Embryonic facial prominence (tissue), 1 donor: ENCODE measurements at regions not wholly inside any gene's neighbourhood (a gene's known extent, or its start where the extent isn't known, plus 50 kb on each side); places are given as distances from the start of the nearest gene placed in this dataset.
"Not testable (repeated sequence)": the region's sequence is repeated elsewhere in the genome, so short reads cannot be mapped to it uniquely, and the experiment has no call there.

Source experiments
- DNase-seq: peaks from one replicate; pipeline ENCODE4 v3.0.0-alpha.2; 2016; ENCODE audit errors: extremely low spot score

DNA sequence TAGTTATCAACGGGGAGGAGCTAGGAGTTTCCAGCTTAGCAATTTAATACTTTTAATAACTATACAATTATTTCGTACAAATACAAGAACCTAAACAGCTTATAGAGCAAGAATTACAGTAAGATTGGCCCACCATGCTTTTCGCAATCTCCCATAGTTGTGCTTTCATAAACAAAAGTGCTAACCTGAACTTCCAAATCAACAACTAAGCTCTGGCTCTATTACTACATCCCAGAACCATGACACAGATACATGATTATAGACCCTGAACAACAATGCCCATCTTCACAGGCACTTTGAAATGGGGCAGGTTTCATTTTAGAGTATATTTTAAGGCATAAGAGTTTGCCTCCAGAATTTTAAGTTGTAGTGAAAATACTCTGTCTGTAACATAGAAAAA is 203.5 kb downstream of the DMRTA1 start:
- no peak for DNase-seq

DNA sequence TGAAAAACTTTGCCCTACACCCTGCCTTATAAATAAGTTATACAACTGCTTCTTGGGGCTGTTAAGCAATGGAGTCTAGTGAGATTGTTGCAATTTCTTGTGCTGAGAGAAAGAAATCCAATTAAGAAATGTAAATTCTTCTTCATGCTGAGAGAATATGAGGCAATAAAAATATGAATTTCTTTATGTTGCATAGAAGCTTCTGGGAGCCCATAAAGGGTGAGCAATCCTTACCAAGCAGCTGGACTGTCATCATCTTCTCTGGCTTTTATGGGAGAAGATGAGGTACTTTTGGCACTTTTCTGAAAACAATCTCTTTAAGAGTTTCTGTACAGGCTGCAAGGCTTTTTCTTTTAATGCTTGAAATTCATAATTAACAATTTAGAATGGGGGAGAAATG is 204.3 kb downstream of the DMRTA1 start:
- DNase-seq, result no peak

DNA sequence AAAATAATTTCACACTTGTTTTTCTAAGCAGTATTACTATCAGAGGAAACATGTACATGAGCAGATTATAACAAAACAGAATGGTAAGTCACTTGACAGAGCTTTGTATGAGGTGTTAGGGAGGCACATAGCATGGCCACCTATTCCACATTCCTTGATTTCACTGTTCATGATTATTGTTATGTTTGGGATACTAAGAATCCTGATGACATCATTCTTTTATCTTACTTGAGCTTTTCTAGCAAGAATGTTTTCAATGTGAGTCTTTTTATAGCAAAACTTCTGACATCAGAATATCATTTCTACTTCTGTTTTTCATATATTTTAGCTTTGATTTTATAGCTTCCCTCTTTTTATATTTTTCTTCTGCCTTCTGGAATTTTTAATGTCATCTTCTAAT is 208.2 kb downstream of the DMRTA1 start:
- no peak for DNase-seq

DNA sequence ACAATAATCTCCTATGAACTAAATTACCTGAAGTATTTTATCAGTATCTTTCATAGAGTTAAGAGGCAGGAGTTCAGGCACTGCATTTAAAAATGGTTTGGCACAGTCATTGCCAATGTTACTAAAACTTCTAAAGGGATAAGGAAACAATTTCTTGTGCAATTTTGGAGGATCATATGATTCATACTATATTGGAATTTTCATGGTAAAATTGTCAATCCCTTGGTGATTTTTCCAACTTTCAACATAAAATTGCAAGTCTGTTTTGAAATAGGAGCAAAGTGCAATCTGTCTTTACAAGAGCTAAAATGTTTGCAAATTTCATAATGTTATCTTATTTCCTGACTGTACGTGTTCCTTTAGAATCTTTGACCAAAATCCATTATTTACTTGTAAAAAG is 211.1 kb downstream of the DMRTA1 start:
- DNase-seq, result no peak

DNA sequence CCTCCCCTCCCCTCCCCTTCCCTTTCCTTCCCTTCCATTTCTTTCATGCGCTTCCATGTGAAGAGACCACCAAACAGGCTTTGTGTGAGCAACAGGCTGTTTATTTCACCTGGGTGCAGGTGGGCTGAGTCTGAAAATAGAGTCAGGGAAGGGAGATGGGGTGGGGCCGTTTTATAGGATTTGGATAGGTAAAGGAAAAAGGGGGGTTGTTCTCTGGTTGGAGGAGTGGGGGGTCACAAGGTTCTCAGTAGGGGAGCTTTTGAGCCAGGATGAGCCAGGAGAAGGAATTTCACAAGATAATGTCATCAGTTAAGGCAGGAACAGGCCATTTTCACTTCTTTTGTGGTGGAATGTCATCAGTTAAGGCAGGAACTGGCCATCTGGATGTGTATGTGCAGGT is 211.9 kb downstream of the DMRTA1 start:
- DNase-seq, result not testable (repeated sequence)

DNA sequence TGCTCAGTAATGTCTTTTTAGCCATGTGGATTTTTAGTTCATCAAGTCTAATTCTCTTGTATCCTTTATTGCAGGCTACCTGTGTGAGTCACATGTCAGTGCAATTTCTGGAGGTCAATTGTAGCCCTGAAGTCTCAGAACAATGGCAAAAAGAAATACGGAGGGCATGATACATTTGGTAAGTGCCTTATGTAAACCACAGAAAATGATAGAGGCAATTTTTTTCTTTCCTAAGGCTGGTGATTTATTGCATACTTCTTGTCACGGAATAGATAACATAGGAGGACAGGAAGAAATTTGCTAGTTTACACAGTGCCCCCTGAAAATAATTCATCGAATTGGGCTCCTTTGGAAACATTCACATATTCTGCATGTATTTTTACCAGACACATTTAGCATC is 235.9 kb downstream of the DMRTA1 start:
- DNase-seq, result no peak

DNA sequence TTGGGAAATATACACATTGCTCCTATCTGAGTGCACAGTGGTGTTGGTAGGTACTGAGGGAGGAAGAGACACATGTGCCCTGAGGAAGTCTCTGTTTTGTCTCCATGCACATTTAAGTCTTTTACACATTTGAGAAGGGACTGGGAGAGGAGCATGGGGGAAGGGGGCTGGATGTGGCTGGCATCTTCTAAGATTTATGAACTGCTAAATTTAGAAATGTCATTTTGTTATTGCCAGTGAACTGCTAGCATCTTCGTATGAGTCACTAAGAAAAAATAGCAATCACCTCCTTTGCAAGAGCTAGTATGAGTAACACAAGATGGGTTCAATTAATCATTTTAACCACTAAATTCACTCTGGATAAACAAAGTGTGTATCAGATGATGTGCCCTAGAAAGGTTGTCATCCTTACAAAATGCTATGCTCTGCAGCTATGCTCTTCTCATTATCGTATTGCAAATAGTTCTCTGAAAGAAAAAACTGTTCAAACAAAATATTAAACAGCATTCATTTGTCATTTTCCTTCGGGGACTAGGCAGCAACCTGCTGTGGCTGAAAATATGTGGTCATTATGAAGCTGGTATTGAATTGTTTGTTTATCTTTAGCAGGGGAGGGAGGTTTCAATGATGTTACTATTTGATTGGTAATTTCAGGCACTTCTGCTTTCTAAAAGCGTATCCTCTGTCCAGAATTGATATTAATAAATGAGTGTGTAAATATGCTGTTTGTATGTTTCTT is 236.5 kb downstream of the DMRTA1 start:
- DNase-seq, result no peak

DNA sequence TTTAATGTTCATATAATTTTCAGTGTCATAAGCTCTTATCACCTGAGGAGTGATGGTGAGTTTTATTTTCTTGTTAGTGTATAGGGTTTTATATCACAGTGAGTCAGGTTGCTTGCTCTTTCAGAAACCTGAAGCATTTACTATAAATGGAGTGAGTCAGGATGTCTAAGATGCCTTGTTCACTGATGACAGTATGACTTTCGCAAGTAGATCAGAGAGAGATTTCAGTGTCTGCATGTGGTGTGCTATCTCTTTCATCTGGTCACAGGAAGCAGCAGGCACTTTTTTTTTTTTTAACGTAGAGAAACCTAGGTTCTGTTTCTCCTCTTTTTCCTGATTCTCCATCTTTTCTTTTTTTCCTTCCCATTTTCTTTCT is 237.1 kb downstream of the DMRTA1 start:
- DNase-seq, result no peak

DNA sequence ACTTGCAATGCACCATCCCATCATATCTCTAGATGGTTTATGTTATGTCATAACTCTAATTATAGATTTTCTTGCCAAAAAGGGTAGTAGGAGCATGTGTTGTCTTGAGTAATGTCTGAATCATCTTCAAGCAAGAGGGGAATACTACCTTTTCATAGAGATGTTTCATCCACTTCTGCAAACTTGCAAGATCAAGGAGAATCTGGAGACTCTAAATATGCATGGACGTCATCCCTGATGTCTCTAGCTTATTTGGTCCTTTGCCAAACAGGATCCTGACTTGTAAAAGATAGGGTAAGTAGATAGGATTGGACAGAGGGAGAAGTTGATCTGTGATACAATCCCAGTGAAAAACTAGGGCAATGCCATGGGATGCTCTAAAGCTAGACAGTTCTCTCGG is 246.5 kb downstream of the DMRTA1 start:
- no peak for DNase-seq

DNA sequence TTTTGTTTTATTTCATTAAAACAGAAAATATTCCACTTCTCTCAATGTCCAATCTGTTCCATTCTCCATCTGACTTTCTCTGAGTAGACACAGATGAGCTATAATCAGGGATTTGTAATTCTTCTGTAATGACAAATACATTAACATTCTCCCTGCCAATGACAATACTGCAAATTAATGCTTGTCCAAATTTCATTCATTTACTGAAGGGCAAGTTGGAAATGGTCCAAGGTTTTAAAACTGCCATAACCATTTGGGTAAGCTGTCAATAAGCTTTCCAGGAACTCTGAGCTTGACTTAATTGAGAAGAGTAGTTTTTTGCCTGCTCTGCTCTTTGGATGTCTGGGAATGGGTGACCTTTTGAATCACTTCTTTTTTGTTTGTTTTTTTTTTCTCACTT is 253.5 kb downstream of the DMRTA1 start:
- no peak for DNase-seq

DNA sequence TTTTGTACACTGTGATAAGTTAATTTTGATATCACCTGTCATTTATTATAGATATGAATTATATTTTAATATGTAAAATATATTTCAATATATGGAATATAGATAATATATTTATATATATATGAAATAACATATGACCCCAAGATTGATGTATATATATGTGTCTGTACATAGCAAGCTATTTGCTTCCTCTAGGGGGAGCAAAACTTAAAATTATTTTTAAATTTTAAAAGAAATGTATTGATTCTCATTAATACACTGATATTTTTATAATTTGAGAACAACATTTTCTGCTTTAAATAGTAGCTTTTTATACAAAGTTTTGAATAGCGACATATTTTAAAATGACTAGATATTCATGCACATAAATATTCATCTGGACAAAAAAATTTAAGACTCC is 272.0 kb downstream of the DMRTA1 start:
- DNase-seq, result no peak

DNA sequence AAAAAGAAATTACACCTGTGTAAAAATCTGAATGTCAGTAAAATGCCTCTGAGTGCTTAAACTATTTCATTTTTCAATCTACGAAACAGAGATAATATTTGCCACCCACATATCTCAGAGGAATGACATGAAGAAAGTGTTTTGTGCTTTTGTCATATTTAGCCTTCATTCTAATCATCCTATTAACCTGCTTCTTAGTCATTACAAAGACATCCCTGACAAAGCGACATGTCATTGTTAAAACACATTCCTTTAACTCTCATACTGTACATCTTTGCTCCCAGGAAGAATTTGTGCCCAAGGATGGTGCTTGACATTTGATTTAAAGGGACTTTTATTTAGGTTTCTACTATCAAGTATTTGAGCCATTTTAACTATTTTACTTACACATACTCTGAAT is 275.9 kb downstream of the DMRTA1 start:
- no peak for DNase-seq

DNA sequence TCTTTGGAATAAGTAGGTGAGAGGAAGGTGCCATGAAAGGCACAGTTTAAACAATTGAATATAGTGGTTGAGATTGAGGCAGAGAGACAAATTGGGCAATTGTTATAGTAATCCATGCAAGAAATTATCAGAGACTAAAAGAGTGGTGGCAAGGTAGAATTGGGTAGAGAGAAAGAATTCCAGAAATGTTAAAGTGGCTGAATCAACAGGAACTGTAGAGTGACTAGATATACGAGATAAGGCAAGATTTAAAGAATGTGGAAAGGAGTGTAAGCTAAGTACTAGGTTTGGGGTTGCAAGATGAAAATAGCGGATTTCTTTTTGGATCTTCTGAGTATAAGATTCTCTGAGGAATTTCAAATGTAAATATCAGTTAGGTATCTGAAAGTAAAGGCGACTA is 285.2 kb downstream of the DMRTA1 start:
- no peak for DNase-seq

DNA sequence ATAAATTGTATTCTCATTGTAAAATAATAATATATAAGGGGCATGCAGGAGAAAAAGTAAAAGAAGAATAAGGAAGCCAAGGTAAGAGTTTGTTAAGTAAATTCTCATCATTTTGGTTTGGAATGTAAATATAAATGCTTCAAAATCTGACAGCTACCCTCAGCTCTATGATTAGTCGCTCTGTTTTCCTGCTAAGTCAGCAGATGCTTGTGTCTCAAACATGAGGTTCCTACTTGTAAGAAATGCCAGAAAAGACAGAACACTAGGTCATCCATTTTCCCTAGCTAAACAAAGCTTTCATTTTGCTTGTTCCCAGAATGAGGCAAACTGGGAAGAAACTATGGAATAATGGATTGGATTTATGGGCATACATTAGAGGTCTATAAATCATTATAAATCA is 293.1 kb downstream of the DMRTA1 start:
- DNase-seq, result no peak

DNA sequence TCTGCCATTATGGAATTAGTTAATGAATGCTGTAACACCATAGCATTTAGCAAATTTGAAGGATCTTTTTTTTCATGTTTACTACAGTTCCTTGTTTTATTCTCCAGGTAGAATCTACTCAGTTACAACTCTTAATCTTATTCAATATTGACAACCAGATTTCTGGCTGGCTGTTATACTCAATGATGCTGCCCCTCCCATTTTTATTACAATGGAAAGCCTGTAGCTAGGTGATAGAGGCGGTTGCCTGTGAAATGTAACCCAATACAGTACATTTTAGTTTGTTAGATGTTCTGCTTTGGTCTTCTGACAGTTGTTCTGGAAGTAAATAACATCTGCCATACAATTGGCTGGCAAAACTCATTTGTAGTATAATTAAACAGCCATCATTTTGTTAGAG is 294.2 kb downstream of the DMRTA1 start:
- no peak for DNase-seq

DNA sequence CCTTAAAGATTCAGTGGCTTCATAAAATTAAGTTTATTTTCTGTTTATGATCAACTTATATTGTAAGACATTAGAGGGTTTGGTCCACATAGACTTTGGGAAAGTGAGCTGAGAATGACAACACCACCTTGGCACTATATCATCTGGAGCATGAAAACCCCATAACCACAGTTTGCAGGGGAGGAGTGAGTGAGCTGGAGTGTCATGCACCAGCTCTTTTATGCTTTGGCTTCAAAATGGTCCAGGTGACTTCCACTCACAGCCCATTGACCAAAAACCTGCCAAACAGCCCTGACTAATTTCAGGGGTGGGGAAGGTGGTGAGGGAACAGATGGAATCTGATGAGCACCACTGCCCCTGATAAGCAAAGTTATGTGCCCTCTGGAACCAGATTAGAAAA is 295.8 kb downstream of the DMRTA1 start:
- DNase-seq, result no peak

DNA sequence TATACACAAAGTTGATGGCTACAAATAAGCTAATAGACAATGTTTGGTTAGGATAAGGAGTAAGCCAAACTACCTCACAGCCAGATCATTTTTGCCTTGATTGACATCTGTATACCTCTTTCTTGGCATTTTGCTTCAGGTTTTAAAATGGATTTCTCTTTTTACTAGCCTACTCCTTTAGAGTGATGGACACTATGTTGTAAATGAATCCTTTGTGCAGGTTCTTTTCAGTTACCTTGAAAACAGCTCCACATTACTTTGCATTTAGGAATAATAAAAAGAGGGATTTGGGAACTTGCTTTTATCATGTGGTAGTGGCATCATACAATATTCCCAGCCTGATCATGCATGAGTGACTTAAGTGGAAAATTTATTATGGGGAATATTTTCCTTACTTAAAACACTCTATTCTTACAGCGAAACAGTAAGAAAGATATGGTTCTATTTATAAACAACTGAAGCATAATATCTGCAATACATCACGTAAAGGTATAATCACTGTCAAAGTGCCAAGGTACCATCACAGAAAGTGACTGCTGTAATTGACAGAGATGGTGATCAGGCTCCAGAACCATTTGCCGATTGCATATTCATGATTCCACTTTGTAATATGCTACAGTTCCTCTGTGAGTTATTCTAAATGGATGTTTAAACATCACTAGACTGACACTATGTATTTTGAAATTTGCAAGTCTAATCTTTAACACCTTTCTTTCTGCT is 327.0 kb downstream of the DMRTA1 start:
- DNase-seq, result no peak

DNA sequence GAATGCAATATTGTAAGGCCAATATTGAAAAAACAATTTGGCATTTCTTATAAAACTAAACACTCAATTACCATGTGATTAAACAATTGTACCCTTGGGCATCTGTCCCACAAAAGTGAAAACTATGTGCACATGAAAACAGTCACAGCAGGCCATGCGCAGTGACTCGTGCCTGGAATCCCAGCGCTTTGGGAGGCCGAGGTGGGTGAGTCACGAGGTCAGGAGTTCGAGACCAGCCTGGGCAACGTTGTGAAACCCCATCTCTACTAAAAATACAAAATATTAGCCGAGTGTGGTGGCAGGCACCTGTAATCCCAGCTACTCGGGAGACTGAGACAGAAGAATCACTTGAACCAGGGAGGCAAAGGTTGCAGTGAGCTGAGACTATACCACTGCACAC is 343.7 kb downstream of the DMRTA1 start:
- DNase-seq, result no peak

DNA sequence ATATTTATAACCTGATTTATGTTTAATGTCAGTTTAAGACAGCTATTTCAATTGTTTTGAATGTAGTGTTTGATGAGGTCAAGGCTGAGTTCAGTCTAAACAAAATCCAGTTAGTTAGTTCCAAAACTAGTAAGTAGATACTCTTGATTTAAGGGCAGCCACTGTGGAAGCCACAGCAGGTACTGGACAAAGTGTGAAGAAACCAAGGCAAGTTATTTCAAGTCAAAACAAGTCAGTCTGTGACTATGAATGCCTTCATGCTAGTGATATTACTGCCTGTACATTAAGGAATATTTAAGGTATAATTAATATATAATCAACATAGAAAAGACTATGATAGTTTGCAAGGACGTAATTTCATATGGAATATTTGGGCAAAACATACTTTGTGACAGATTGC is 362.3 kb downstream of the DMRTA1 start:
- no peak for DNase-seq

DNA sequence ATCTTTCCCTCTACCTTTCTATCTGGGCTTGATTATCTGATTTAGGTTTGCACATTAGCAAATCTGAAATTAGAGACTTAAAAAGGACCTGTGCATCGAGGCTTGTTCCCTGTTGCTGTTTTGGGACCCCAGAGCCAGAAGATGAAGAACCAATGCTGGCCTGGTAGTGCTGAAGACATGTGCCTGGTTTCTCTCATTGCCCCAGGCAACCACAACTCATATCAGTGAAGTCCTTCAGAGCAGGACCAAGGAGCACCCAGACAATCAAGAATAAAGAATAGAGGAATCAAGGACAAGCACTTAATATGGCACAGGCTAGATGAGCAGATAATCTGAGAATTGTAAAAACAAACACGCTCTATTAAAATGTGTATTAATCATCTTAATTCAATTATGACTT is 362.7 kb downstream of the DMRTA1 start:
- no peak for DNase-seq

DNA sequence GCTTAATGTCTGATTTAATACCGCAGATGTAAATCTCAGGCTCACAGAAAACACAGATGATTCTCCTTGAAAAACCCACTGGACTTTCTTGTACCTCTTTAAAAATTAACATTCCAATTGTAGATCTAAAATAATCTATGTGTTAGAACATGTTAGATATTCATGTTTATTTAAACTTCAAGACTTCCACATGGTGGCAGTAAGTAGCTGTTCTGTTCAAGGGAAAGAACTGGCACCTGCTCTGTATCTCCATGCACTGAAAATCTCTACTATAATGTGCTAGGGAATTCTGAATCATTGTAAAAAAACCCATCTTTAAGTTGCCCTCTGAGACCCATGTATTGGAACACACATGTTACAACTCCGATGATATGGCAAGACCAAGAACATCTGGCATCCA is 366.9 kb downstream of the DMRTA1 start:
- peak; percentile 24 for DNase-seq

DNA sequence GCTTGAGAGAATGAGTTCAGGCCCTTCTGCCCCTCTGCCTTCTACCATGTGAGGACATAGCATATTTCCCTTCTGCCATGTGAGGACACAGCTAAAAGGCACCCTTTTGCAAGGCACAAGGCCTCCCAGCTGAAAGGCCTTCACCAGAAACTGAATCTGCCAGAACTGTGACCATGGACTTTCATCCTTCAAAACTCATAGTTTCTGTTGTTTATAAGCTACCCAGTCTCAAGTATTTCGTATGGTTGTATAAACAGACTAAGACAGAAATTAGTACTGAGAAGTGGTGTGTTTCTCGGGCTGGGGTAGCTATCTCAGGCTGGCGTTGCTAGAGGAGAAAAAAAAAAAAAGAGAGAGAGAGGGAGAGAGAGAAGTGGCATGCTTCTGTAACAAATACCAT is 368.6 kb downstream of the DMRTA1 start:
- DNase-seq, result no peak

DNA sequence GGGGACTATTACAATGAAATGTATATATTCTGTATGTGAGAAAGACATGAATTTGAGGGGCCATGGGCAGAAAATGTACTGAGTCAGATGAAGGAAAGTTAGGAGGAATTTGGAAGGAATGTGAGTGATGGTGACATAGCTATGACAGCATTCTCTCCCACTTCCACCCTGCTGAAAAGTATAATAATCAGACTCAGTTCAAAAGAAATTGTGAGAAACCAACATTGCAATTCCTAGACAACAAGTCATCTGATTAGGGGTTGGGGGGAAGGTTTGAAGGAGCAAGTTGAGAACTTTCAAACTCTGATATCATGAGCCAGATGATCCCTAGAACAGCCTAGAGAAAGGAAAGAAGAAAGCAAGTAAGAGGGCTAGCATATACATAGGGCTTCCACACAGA is 370.6 kb downstream of the DMRTA1 start:
- no peak for DNase-seq

DNA sequence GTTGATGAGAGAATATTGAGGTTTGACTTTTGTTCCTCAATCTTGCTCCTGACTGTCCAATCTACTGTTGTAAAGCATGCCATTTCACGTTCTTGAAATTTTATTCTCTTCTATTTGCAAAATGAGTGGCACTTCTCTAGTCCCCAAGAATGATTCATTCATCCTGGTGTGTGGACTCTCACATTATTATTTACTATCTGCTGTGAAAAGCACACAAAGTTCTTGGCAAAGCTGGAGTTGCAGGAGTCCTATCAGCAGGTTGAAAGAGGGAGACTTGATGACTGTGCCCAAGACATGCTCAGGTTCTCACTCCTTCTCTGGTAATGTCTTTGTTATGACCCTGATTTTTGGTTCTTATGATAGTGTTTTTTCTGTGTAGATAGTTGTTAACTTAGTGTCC is 382.6 kb downstream of the DMRTA1 start:
- DNase-seq, result no peak
